IPS DF 19.7 (cell line): ENCODE measurements at regions not wholly inside any gene's neighbourhood (a gene's known extent, or its start where the extent isn't known, plus 50 kb on each side); places are given as distances from the start of the nearest gene placed in this dataset.
"Not testable (repeated sequence)": the region's sequence is repeated elsewhere in the genome, so short reads cannot be mapped to it uniquely, and the experiment has no call there.

Experiments
- DNase-seq: peaks from one replicate; pipeline ENCODE4 v3.0.0-alpha.2; 2013; ENCODE audit warnings: low read depth, low spot score

- no peak for DNase-seq
Measured at GRCh38 chr2:236408090-236408489, 143.9 kb upstream of the ASB18 start.

- no peak for DNase-seq
Measured at GRCh38 chr2:236408786-236409185, 144.6 kb upstream of the ASB18 start.

- DNase-seq: no peak
Measured at GRCh38 chr2:236415684-236416444, 151.7 kb upstream of the ASB18 start.

GRCh38 chr2:236417150-236417549 is 152.5 kb upstream of the ACKR3 start:
- no peak for DNase-seq

- DNase-seq: no peak
Measured at GRCh38 chr2:236430584-236430983, 139.0 kb upstream of the ACKR3 start.

- DNase-seq: no peak
Measured at GRCh38 chr2:236434593-236434992, 135.0 kb upstream of the ACKR3 start.

GRCh38 chr2:236440110-236440881 is 129.3 kb upstream of the ACKR3 start:
- no peak for DNase-seq

- no peak for DNase-seq
Measured at GRCh38 chr2:236444187-236444586, 125.4 kb upstream of the ACKR3 start.

GRCh38 chr2:236445678-236446077 is 123.9 kb upstream of the ACKR3 start:
- no peak for DNase-seq

GRCh38 chr2:236446521-236446920 is 123.1 kb upstream of the ACKR3 start:
- no peak for DNase-seq

GRCh38 chr2:236449167-236449761 is 120.4 kb upstream of the ACKR3 start:
- no peak for DNase-seq

GRCh38 chr2:236452238-236452637 is 117.4 kb upstream of the ACKR3 start:
- no peak for DNase-seq

GRCh38 chr2:236454076-236454475 is 115.5 kb upstream of the ACKR3 start:
- DNase-seq: no peak

- DNase-seq: no peak
Measured at GRCh38 chr2:236459393-236459792, 110.2 kb upstream of the ACKR3 start.

- DNase-seq: no peak
Measured at GRCh38 chr2:236464140-236464539, 105.5 kb upstream of the ACKR3 start.

- no peak for DNase-seq
Measured at GRCh38 chr2:236472720-236473495, 96.7 kb upstream of the ACKR3 start.

GRCh38 chr2:236473691-236474090 is 95.9 kb upstream of the ACKR3 start:
- DNase-seq: no peak

GRCh38 chr2:236479814-236480213 is 89.8 kb upstream of the ACKR3 start:
- DNase-seq: no peak

GRCh38 chr2:236483102-236483501 is 86.5 kb upstream of the ACKR3 start:
- DNase-seq: no peak

GRCh38 chr2:236485519-236485918 is 84.1 kb upstream of the ACKR3 start:
- DNase-seq: no peak

- not testable (repeated sequence) for DNase-seq
Measured at GRCh38 chr2:236489083-236489482, 80.5 kb upstream of the ACKR3 start.

GRCh38 chr2:236489895-236490404 is 79.7 kb upstream of the ACKR3 start:
- no peak for DNase-seq
